SK-N-SH (cell line): ENCODE measurements at regions not wholly inside any gene's neighbourhood (a gene's known extent, or its start where the extent isn't known, plus 50 kb on each side); places are given as distances from the start of the nearest gene placed in this dataset.

ENCODE experiments used
- CTCF ChIA-PET: fragments of 300-600, 350-600 bp; formaldehyde crosslinking; extraction: SDS; loops from one replicate; lab custom pipeline; 2021; lab: Yijun Ruan, JAX
- POLR2A ChIA-PET: fragments of 350-600 bp; sonication (Branson Sonifier 250); formaldehyde crosslinking; extraction: SDS; loops from one replicate; lab custom pipeline; 2020; ENCODE audit warnings: antibody characterized with exemption, inconsistent platforms; lab: Yijun Ruan, JAX
- DNase-seq: peaks from one replicate; pipeline ENCODE4 v3.0.0; 2012
- H2AFZ ChIP-seq: fragments of 200-600 bp; sonication (generic); 2 replicates; pipeline ENCODE4 v1.8.1; 2016; ENCODE audit warnings: antibody characterized with exemption, mild to moderate bottlenecking, low read depth
- H3F3A ChIP-seq: fragments of 200-600 bp; sonication (generic); replicated peaks from 2 replicates; pipeline ENCODE3; 2016; ENCODE audit warnings: antibody characterized with exemption, mild to moderate bottlenecking; ENCODE audit not compliant: insufficient read depth
- H3K27ac ChIP-seq, 2 experiments: fragments of 200-500 bp in 1 of 2; fragments of 200-600 bp in 1 of 2; sonication (Bioruptor generic) in 1 of 2; sonication (generic), shearing (Covaris generic) in 1 of 2; 2 replicates each; pipeline versions ENCODE4 v1.5.1 to v1.6.1; 2014 to 2016; ENCODE audit warnings: low read depth in 2 of 2, inconsistent platforms in 1 of 2, low read length in 1 of 2, mild to moderate bottlenecking in 1 of 2, mixed read lengths in 1 of 2
- H3K27me3 ChIP-seq: fragments of 200-600 bp; sonication (generic), shearing (Covaris generic); 2 replicates; pipeline ENCODE4 v1.6.1; 2016; ENCODE audit warnings: mixed run types; ENCODE audit not compliant: insufficient read depth
- H3K36me3 ChIP-seq, 2 experiments: fragments of 200-500 bp in 1 of 2; fragments of 200-600 bp in 1 of 2; sonication (Bioruptor generic) in 1 of 2; sonication (generic) in 1 of 2; replicated peaks in 1 of 2; 2 replicates each; pipeline versions ENCODE3 to v1.5.1; 2014 to 2016; ENCODE audit warnings: low read length in 1 of 2, mild to moderate bottlenecking in 1 of 2; ENCODE audit not compliant: insufficient read depth in 2 of 2, control insufficient read depth in 1 of 2
- H3K4me1 ChIP-seq, 2 experiments: fragments of 200-500 bp in 1 of 2; fragments of 200-600 bp in 1 of 2; sonication (Bioruptor generic) in 1 of 2; sonication (generic), shearing (Covaris generic) in 1 of 2; 2 replicates each; pipeline versions ENCODE4 v1.5.1 to v1.6.1; 2014 to 2016; ENCODE audit warnings: low read depth in 1 of 2, low read length in 1 of 2, mixed run types in 1 of 2; ENCODE audit not compliant: insufficient read depth in 2 of 2, control insufficient read depth in 1 of 2
- H3K4me2 ChIP-seq: fragments of 200-600 bp; sonication (generic), shearing (Covaris generic); 2 replicates; pipeline ENCODE4 v1.6.1; 2017; ENCODE audit warnings: mixed run types
- H3K4me3 ChIP-seq, 2 experiments: fragments of 200-500 bp in 1 of 2; fragments of 200-600 bp in 1 of 2; sonication (Bioruptor generic) in 1 of 2; sonication (generic), shearing (Covaris generic) in 1 of 2; 2 replicates each; pipeline versions ENCODE4 v1.5.1 to v1.8.1; 2014 to 2016; ENCODE audit warnings: low read depth in 2 of 2, inconsistent platforms in 1 of 2, low read length in 1 of 2, mild to moderate bottlenecking in 1 of 2, mixed read lengths in 1 of 2, moderate library complexity in 1 of 2
- H3K79me2 ChIP-seq: fragments of 200-600 bp; sonication (generic); 2 replicates; pipeline ENCODE4 v1.8.1; 2017; ENCODE audit warnings: mild to moderate bottlenecking; ENCODE audit not compliant: insufficient read depth
- H3K9ac ChIP-seq: fragments of 200-600 bp; sonication (generic); 2 replicates; pipeline ENCODE4 v1.6.1; 2017; ENCODE audit warnings: mixed run types
- H3K9me2 ChIP-seq: fragments of 200-600 bp; sonication (generic); 2 replicates; pipeline ENCODE4 v1.6.1; 2017; ENCODE audit warnings: mixed run types
- H3K9me3 ChIP-seq: fragments of 200-600 bp; sonication (generic); 2 replicates; pipeline ENCODE4 v1.6.1; 2017; ENCODE audit warnings: mixed run types, mild to moderate bottlenecking, moderate library complexity
- H4K20me1 ChIP-seq: fragments of 200-600 bp; sonication (generic); 2 replicates; pipeline ENCODE4 v1.6.1; 2017; ENCODE audit warnings: mild to moderate bottlenecking, mixed run types; ENCODE audit not compliant: insufficient read depth
- ELF1 ChIP-seq: IDR thresholded peaks from 2 replicates; pipeline ENCODE4 v1.4.0; 2012
- EZH2phosphoT487 ChIP-seq: fragments of 200-600 bp; sonication (generic); IDR thresholded peaks from 2 replicates; pipeline ENCODE4 v1.6.1; 2017; ENCODE audit warnings: low read depth, mixed run types, mild to moderate bottlenecking, antibody characterized with exemption, moderate library complexity, borderline replicate concordance
- FOXJ3 ChIP-seq: sonication (generic); formaldehyde crosslinking; IDR thresholded peaks from 2 replicates; pipeline ENCODE4 v1.5.1; 2020; ENCODE audit warnings: mild to moderate bottlenecking, missing genetic modification reagents
- GABPA ChIP-seq: IDR thresholded peaks from 2 replicates; pipeline ENCODE4 v1.4.0; 2012; ENCODE audit warnings: low read depth, mild to moderate bottlenecking
- JUND ChIP-seq: IDR thresholded peaks from 2 replicates; pipeline ENCODE4 v1.4.0; 2012
- MEF2A ChIP-seq: IDR thresholded peaks from 2 replicates; pipeline ENCODE4 v1.4.0; 2012; ENCODE audit warnings: low read depth, borderline replicate concordance
- MXI1 ChIP-seq: IDR thresholded peaks from 2 replicates; pipeline ENCODE4 v1.6.1; 2012; ENCODE audit warnings: mild to moderate bottlenecking, low read depth, low read length, improper control_type of control experiment
- NFIC ChIP-seq: IDR thresholded peaks from 2 replicates; pipeline ENCODE4 v1.4.0; 2012; ENCODE audit warnings: borderline replicate concordance
- NRF1 ChIP-seq: IDR thresholded peaks from 2 replicates; pipeline ENCODE4 v1.6.1; 2012; ENCODE audit warnings: low read depth, mild to moderate bottlenecking, low read length
- POLR2AphosphoS5 ChIP-seq: IDR thresholded peaks from 2 replicates; pipeline ENCODE4 v1.6.1; 2012; ENCODE audit warnings: low read depth, low read length
- RAD21 ChIP-seq: IDR thresholded peaks from 2 replicates; pipeline ENCODE4 v1.6.1; 2012; ENCODE audit warnings: mild to moderate bottlenecking, low read length
- RCOR1 ChIP-seq: fragments of 150-350 bp; IDR thresholded peaks from 2 replicates; pipeline ENCODE4 v1.6.1; 2017; ENCODE audit warnings: antibody characterized with exemption, low read length
- REST ChIP-seq: IDR thresholded peaks from 2 replicates; pipeline ENCODE4 v1.6.1; 2012; ENCODE audit warnings: mild to moderate bottlenecking, low read depth, low read length, moderate library complexity
- RFX5 ChIP-seq: IDR thresholded peaks from 2 replicates; pipeline ENCODE4 v1.6.1; 2012; ENCODE audit warnings: mild to moderate bottlenecking, improper control_type of control experiment, low read length
- RXRA ChIP-seq: IDR thresholded peaks from 2 replicates; pipeline ENCODE4 v1.4.0; 2012; ENCODE audit warnings: low read depth, mild to moderate bottlenecking, borderline replicate concordance
- SMC3 ChIP-seq: IDR thresholded peaks from 2 replicates; pipeline ENCODE4 v1.6.1; 2012; ENCODE audit warnings: low read depth, low read length, improper control_type of control experiment
- YY1 ChIP-seq: IDR thresholded peaks from 2 replicates; pipeline ENCODE4 v1.4.0; 2012; ENCODE audit warnings: low read depth, mild to moderate bottlenecking
- WGBS: methylation state at CpG from one replicate; pipeline ENCODE4 v1.1.6; 2017; ENCODE audit warnings: low lambda C conversion rate; 5-methylcytosine and 5-hydroxymethylcytosine counted together
- TF ChIP-seq, protein P1 (sequence below): IDR thresholded peaks from 2 replicates; pipeline ENCODE4 v1.4.0; 2012; ENCODE audit warnings: low read depth, borderline replicate concordance
- TF ChIP-seq, protein P2 (sequence below): fragments of 200-600 bp; sonication (generic); IDR thresholded peaks from 2 replicates; pipeline ENCODE4 v1.6.1; 2017; ENCODE audit warnings: antibody characterized with exemption, mild to moderate bottlenecking, moderate library complexity

GRCh38 chr9:87445646-87446045 lies 52.0 kb upstream of the DAPK1 start:
- Histone ChIP-seq H3K79me2 (no peaks in the 10 kb centered on the region), H3K36me3 (no peaks in the 10 kb centered on the region), H3K27me3 (no peaks in the 10 kb centered on the region), H3K4me1 (peaks cover 0 to 6% of the 10 kb centered on the region in 2 experiments; a peak in 1 of 4 replicates), H3K4me3 (0 out of 4 replicates have a peak overlapping the region, but pooled peaks of 1 of the 2 experiments have one; percentile 15), H3K27ac (no peak overlapping the region), H3K9me2 (no peaks in the 10 kb centered on the region), H4K20me1 (no peaks in the 10 kb centered on the region), H3K9me3 (no peaks in the 10 kb centered on the region), H3F3A (no peaks in the 10 kb centered on the region), H3K4me2 (no peak overlapping the region), H3K9ac (no peak overlapping the region), H2AFZ (no peak overlapping the region)
- TF ChIP-seq FOXJ3 (no peak), POLR2AphosphoS5 (no peak), RFX5 (peak; percentile 78)
- WGBS, result 23% methylated on average over 5 of the region's 5 CpGs
- CTCF ChIA-PET, result no interaction called here
- POLR2A ChIA-PET, result no interaction called here
- no peak for DNase-seq

DNA sequence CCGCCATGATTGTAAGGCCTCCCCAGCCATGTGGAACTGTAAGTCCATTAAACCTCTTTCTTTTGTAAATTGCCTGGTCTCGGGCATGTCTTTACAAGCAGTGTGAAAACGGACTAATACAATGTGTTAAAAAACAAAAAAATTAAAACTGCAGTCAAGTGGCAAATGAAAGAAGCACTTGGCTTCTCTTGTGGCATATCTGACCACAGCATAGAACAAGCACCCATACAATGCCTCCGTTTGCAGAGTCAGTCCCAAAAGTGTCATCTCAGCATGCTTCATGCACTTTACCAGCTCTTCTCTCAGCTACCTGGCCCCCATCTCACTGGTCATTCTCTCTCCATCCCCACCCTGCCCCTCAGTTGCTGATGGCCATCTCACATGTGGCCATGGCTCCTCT lies 51.1 kb upstream of the DAPK1 start:
- Histone ChIP-seq H3K36me3 (no peaks in the 10 kb centered on the region), H3K9ac (no peak overlapping the region), H3K9me2 (no peaks in the 10 kb centered on the region), H3F3A (no peaks in the 10 kb centered on the region), H4K20me1 (no peaks in the 10 kb centered on the region), H3K4me2 (no peak overlapping the region), H3K9me3 (no peaks in the 10 kb centered on the region), H3K79me2 (no peaks in the 10 kb centered on the region), H3K4me3 (no peak overlapping the region), H3K27me3 (no peaks in the 10 kb centered on the region), H3K4me1 (peaks cover 0 to 6% of the 10 kb centered on the region in 2 experiments; a peak in 1 of 4 replicates), H3K27ac (no peak overlapping the region), H2AFZ (no peak overlapping the region)
- 62% methylated on average over 4 of the region's 4 CpGs for WGBS
- TF ChIP-seq GABPA, result no peak
- TF ChIP-seq JUND, result no peak
- no peak for TF ChIP-seq YY1
- TF ChIP-seq, protein P1, sequence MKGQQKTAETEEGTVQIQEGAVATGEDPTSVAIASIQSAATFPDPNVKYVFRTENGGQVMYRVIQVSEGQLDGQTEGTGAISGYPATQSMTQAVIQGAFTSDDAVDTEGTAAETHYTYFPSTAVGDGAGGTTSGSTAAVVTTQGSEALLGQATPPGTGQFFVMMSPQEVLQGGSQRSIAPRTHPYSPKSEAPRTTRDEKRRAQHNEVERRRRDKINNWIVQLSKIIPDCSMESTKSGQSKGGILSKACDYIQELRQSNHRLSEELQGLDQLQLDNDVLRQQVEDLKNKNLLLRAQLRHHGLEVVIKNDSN, result no peak
- no peak for TF ChIP-seq RAD21
- no peak for TF ChIP-seq REST
- no peak for TF ChIP-seq ELF1
- TF ChIP-seq NRF1, result no peak
- no peak for TF ChIP-seq SMC3
- TF ChIP-seq, protein P2, sequence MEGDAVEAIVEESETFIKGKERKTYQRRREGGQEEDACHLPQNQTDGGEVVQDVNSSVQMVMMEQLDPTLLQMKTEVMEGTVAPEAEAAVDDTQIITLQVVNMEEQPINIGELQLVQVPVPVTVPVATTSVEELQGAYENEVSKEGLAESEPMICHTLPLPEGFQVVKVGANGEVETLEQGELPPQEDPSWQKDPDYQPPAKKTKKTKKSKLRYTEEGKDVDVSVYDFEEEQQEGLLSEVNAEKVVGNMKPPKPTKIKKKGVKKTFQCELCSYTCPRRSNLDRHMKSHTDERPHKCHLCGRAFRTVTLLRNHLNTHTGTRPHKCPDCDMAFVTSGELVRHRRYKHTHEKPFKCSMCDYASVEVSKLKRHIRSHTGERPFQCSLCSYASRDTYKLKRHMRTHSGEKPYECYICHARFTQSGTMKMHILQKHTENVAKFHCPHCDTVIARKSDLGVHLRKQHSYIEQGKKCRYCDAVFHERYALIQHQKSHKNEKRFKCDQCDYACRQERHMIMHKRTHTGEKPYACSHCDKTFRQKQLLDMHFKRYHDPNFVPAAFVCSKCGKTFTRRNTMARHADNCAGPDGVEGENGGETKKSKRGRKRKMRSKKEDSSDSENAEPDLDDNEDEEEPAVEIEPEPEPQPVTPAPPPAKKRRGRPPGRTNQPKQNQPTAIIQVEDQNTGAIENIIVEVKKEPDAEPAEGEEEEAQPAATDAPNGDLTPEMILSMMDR, result no peak
- TF ChIP-seq NFIC, result no peak
- no peak for TF ChIP-seq RXRA
- no peak for TF ChIP-seq MXI1
- TF ChIP-seq MEF2A, result no peak
- no peak for TF ChIP-seq EZH2phosphoT487
- TF ChIP-seq FOXJ3, result no peak
- no peak for TF ChIP-seq RCOR1
- DNase-seq, result no peak
- ChIA-PET POLR2A (no interaction called here), CTCF (no interaction called here)
